ENCODE measurements at regions not wholly inside any gene's neighbourhood (a gene's known extent, or its start where the extent isn't known, plus 50 kb on each side); places are given as distances from the start of the nearest gene placed in this dataset.

- TF ChIP-seq CTCF (IDR thresholded peaks at IDR 0.05 in 4 of 5, conservative IDR thresholded peaks at IDR 0.05 in 1 of 5) (no peak), POLR2A (IDR thresholded peaks at IDR 0.05) (no peak)
Measured at GRCh38 chr7:46390042-46390441, 469.0 kb upstream of the IGFBP3 start.
